Testis (tissue), 2 donors: ENCODE measurements at regions not wholly inside any gene's neighbourhood (a gene's known extent, or its start where the extent isn't known, plus 50 kb on each side); places are given as distances from the start of the nearest gene placed in this dataset.

ENCODE experiments used
- DNase-seq: peaks from one replicate; pipeline ENCODE4 v3.0.0-alpha.2; 2019
- H3K27ac ChIP-seq, 2 donors: fragments of 200-600 bp; sonication (generic); one replicate each; pipeline ENCODE4 v1.5.1; 2019
- H3K27me3 ChIP-seq: fragments of 200-600 bp; sonication (generic); one replicate; pipeline ENCODE4 v1.5.1; 2019
- H3K36me3 ChIP-seq: fragments of 200-600 bp; sonication (generic); one replicate; pipeline ENCODE4 v1.5.1; 2017; ENCODE audit warnings: low read depth; ENCODE audit errors: missing control alignments
- H3K4me1 ChIP-seq: fragments of 200-600 bp; sonication (generic); one replicate; pipeline ENCODE4 v1.5.1; 2019
- H3K4me3 ChIP-seq, 2 donors: fragments of 200-600 bp; sonication (generic); one replicate each; pipeline ENCODE4 v1.5.1; 2017 to 2019
- H3K9me3 ChIP-seq: fragments of 200-600 bp; sonication (generic); one replicate; pipeline ENCODE4 v1.5.1; 2017
- CTCF ChIP-seq, 3 experiments: fragments of 450-650 bp in 2 of 3; fragments of 200-600 bp in 1 of 3; sonication (generic) in 1 of 3; IDR thresholded peaks; one replicate each; pipeline ENCODE4 v1.5.1; 2016 to 2019; ENCODE audit warnings: antibody characterized with exemption in 3 of 3, mild to moderate bottlenecking in 2 of 3, moderate library complexity in 1 of 3
- POLR2A ChIP-seq: fragments of 450-650 bp; IDR thresholded peaks from one replicate; pipeline ENCODE4 v1.6.1; 2017; ENCODE audit warnings: antibody characterized with exemption, mild to moderate bottlenecking, moderate library complexity
- WGBS, 2 donors: methylation state at CpG; one replicate each; pipeline ENCODE4 v1.1.5; 2018; 5-methylcytosine and 5-hydroxymethylcytosine counted together
- intact Hi-C: fragments of 100-400 bp; cut with DNase I; formaldehyde crosslinking; loops from one replicate; pipeline ENCODE4 v1.15.1; 2023; ENCODE audit warnings: low total_unique reads

- Histone ChIP-seq H3K4me3 (no peak overlapping the region), H3K27ac (no peak overlapping the region), H3K27me3 (no peaks in the 10 kb centered on the region), H3K36me3 (no peaks in the 10 kb centered on the region), H3K9me3 (no peaks in the 10 kb centered on the region), H3K4me1 (no peaks in the 10 kb centered on the region)
- no peak for DNase-seq
- intact Hi-C loops = no loop called here
- TF ChIP-seq POLR2A (no peak), CTCF (IDR thresholded peaks at IDR 0.05) (no peak)
- WGBS, 2 donors = 74 to 79% methylated on average over 3 of the region's 3 CpGs
Observed at GRCh38 chr10:10850214-10850613, 167.5 kb upstream of the CELF2 start.

GRCh38 chr10:10852464-10852863 is 165.2 kb upstream of the CELF2 start:
- 90 to 91% methylated on average over 4 of the region's 4 CpGs for WGBS, 2 donors
- no peaks in the 10 kb centered on the region for H3K36me3 ChIP-seq
- TF ChIP-seq POLR2A (no peak), CTCF (IDR thresholded peaks at IDR 0.05) (no peak)

DNA sequence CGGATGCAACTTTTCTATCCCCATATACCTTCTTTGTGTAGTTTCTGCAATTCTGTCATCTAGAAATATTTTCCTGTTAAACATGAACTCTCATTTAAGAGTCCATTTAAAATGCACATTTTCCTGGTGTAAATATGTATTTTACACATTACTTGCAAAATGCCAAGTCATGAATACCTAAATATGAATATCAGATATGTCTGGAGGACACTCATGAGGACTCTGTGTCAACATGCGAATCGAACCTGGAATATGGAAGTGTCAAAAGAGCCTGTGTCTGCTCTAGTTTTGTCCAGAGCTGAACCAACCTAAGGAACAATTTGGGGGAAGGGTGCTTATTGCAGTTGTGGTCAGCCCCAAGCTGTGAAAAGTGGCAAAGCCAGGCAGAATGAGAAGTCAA is 163.7 kb upstream of the CELF2 start:
- Histone ChIP-seq H3K27ac (no peak overlapping the region), H3K36me3 (no peaks in the 10 kb centered on the region), H3K27me3 (no peaks in the 10 kb centered on the region), H3K4me1 (no peaks in the 10 kb centered on the region), H3K4me3 (no peak overlapping the region), H3K9me3 (no peaks in the 10 kb centered on the region)
- intact Hi-C loops = no loop called here
- WGBS, 2 donors = 97 to 98% methylated on average over 3 of the region's 3 CpGs
- TF ChIP-seq CTCF (IDR thresholded peaks at IDR 0.05) = no peak
- TF ChIP-seq POLR2A = no peak
- no peak for DNase-seq

More at GRCh38 chr10:10852464-10852863, 165.2 kb upstream of the CELF2 start:
- H3K27me3 ChIP-seq = no peaks in the 10 kb centered on the region
- no peaks in the 10 kb centered on the region for H3K9me3 ChIP-seq
- no peak overlapping the region for H3K27ac ChIP-seq
- intact Hi-C loops = no loop called here
- no peaks in the 10 kb centered on the region for H3K4me1 ChIP-seq
- DNase-seq = no peak
- H3K4me3 ChIP-seq = no peak overlapping the region

GRCh38 chr10:10854725-10855124 is 162.9 kb upstream of the CELF2 start:
- no peak overlapping the region for H3K4me3 ChIP-seq
- 85 to 89% methylated on average over 4 of the region's 4 CpGs for WGBS, 2 donors
- no peak for DNase-seq

More at GRCh38 chr10:10854725-10855124, 162.9 kb upstream of the CELF2 start:
- no peak for TF ChIP-seq POLR2A
- no peak for TF ChIP-seq CTCF (IDR thresholded peaks at IDR 0.05)
- no peaks in the 10 kb centered on the region for H3K4me1 ChIP-seq
- no peaks in the 10 kb centered on the region for H3K9me3 ChIP-seq
- intact Hi-C loops = no loop called here
- H3K36me3 ChIP-seq = no peaks in the 10 kb centered on the region
- H3K27ac ChIP-seq = no peak overlapping the region
- no peaks in the 10 kb centered on the region for H3K27me3 ChIP-seq
